ENCODE measurements at regions not wholly inside any gene's neighbourhood (a gene's known extent, or its start where the extent isn't known, plus 50 kb on each side); places are given as distances from the start of the nearest gene placed in this dataset.

DNA sequence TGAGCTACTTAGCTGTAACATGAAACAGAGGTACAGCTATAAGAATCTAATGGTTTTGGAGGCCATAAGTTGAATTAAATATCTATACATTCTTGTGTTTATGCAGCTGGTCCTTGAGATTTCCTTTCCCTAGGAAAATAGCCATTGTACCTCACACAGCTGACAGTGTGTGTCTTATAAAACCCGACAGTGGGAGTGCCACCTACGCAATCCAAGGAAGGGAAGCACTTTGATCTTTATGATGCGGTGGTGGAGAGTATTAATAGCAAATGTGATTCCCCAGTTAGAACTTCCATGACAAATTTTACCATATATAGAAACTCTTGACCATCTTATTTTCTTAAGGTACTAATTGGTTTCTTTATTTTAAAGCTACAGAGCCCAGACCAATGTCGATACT lies 149.5 kb downstream of the TMEM200A start:
- no peak for TF ChIP-seq CTCF (IDR thresholded peaks at IDR 0.05; ENCODE audit: low read depth, low read length, missing input control)
- TF ChIP-seq, protein P1, sequence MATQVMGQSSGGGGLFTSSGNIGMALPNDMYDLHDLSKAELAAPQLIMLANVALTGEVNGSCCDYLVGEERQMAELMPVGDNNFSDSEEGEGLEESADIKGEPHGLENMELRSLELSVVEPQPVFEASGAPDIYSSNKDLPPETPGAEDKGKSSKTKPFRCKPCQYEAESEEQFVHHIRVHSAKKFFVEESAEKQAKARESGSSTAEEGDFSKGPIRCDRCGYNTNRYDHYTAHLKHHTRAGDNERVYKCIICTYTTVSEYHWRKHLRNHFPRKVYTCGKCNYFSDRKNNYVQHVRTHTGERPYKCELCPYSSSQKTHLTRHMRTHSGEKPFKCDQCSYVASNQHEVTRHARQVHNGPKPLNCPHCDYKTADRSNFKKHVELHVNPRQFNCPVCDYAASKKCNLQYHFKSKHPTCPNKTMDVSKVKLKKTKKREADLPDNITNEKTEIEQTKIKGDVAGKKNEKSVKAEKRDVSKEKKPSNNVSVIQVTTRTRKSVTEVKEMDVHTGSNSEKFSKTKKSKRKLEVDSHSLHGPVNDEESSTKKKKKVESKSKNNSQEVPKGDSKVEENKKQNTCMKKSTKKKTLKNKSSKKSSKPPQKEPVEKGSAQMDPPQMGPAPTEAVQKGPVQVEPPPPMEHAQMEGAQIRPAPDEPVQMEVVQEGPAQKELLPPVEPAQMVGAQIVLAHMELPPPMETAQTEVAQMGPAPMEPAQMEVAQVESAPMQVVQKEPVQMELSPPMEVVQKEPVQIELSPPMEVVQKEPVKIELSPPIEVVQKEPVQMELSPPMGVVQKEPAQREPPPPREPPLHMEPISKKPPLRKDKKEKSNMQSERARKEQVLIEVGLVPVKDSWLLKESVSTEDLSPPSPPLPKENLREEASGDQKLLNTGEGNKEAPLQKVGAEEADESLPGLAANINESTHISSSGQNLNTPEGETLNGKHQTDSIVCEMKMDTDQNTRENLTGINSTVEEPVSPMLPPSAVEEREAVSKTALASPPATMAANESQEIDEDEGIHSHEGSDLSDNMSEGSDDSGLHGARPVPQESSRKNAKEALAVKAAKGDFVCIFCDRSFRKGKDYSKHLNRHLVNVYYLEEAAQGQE (IDR thresholded peaks at IDR 0.05): no peak
- no peak for TF ChIP-seq JUND (IDR thresholded peaks at IDR 0.05)
- TF ChIP-seq FOXA1 (IDR thresholded peaks at IDR 0.05): no peak
- no peak for TF ChIP-seq YY1 (IDR thresholded peaks at IDR 0.05)
- TF ChIP-seq RXRA (IDR thresholded peaks at IDR 0.05): no peak
- no peak for TF ChIP-seq RAD21 (IDR thresholded peaks at IDR 0.05)
- TF ChIP-seq, protein P2, sequence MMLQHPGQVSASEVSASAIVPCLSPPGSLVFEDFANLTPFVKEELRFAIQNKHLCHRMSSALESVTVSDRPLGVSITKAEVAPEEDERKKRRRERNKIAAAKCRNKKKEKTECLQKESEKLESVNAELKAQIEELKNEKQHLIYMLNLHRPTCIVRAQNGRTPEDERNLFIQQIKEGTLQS (IDR thresholded peaks at IDR 0.05): no peak
- TF ChIP-seq SP1 (IDR thresholded peaks at IDR 0.05): no peak
- no peak for TF ChIP-seq ZBTB33 (IDR thresholded peaks at IDR 0.05)
- no peak for TF ChIP-seq HNF4A (conservative IDR thresholded peaks at IDR 0.05)
- TF ChIP-seq GABPA (IDR thresholded peaks at IDR 0.05 in 1 of 2, conservative IDR thresholded peaks at IDR 0.05 in 1 of 2): no peak
